ENCODE measurements at regions not wholly inside any gene's neighbourhood (a gene's known extent, or its start where the extent isn't known, plus 50 kb on each side); places are given as distances from the start of the nearest gene placed in this dataset.

GRCh38 chr5:179459771-179460170 is 90.6 kb upstream of the RUFY1 start:
- TF ChIP-seq GATA2 (IDR thresholded peaks at IDR 0.05; ENCODE audit: low read depth, low read length) (no peak), GATA3 (IDR thresholded peaks at IDR 0.05; ENCODE audit: low read depth, low read length) (no peak)
